Transverse colon (tissue), 4 donors: ENCODE measurements at regions not wholly inside any gene's neighbourhood (a gene's known extent, or its start where the extent isn't known, plus 50 kb on each side); places are given as distances from the start of the nearest gene placed in this dataset.

Experiments used
- DNase-seq: peaks from one replicate; pipeline ENCODE4 v3.0.0-alpha.2; 2019
- H3K27ac ChIP-seq, 4 donors: fragments of 200-600 bp; sonication (generic); 2 replicates each; pipeline ENCODE4 v1.5.1; 2016 to 2018; ENCODE audit warnings: inconsistent platforms in 4 of 4
- H3K27me3 ChIP-seq: fragments of 200-600 bp; sonication (generic); 2 replicates; pipeline ENCODE4 v1.5.1; 2017; ENCODE audit warnings: inconsistent platforms
- H3K36me3 ChIP-seq, 4 donors: fragments of 200-600 bp; sonication (generic); 2 replicates each; pipeline ENCODE4 v1.5.1; 2017 to 2019; ENCODE audit warnings: inconsistent platforms in 4 of 4
- H3K4me1 ChIP-seq, 4 donors: fragments of 200-600 bp; sonication (generic); 2 replicates each; pipeline ENCODE4 v1.5.1; 2017 to 2020; ENCODE audit warnings: inconsistent platforms in 4 of 4
- H3K4me3 ChIP-seq, 4 donors: fragments of 200-600 bp; sonication (generic); 1 replicate in 1 of 4; 2 replicates in 3 of 4; pipeline versions ENCODE4 v1.5.1 to v1.6.1; 2017 to 2019; ENCODE audit warnings: inconsistent platforms in 4 of 4
- H3K9me3 ChIP-seq, 2 donors: fragments of 200-600 bp; sonication (generic); 2 replicates each; pipeline ENCODE4 v1.5.1; 2017 to 2019; ENCODE audit warnings: inconsistent platforms in 2 of 2
- CTCF ChIP-seq, 5 experiments: fragments of 200-600 bp in 3 of 5; fragments of 450-650 bp in 2 of 5; sonication (generic) in 3 of 5; IDR thresholded peaks; 1 replicate in 2 of 5; 2 replicates in 3 of 5; pipeline ENCODE4 v1.5.1; 2016 to 2017; ENCODE audit warnings: antibody characterized with exemption in 5 of 5, inconsistent platforms in 3 of 5, mild to moderate bottlenecking in 2 of 5, moderate library complexity in 1 of 5
- EP300 ChIP-seq: sonication (generic); formaldehyde crosslinking; IDR thresholded peaks from one replicate; pipeline ENCODE4 v1.6.1; 2017; ENCODE audit warnings: antibody characterized with exemption, low read depth
- POLR2A ChIP-seq: fragments of 450-650 bp; IDR thresholded peaks from one replicate; pipeline ENCODE4 v1.6.1; 2016; ENCODE audit warnings: antibody characterized with exemption, mild to moderate bottlenecking, moderate library complexity
- POLR2AphosphoS5 ChIP-seq, 3 donors: sonication (generic); formaldehyde crosslinking; IDR thresholded peaks; one replicate each; pipeline ENCODE4 v1.6.1; 2016; ENCODE audit warnings: antibody characterized with exemption in 3 of 3
- WGBS, 2 donors: methylation state at CpG; one replicate each; pipeline ENCODE4 v1.1.5; 2018; ENCODE audit warnings: low coverage in 1 of 2; 5-methylcytosine and 5-hydroxymethylcytosine counted together
- in situ Hi-C, 4 donors: fragments of 200-750 bp; cut with MboI; loops; one replicate each; pipeline versions ENCODE4 v1.15.0 to v1.15.1; 2017; ENCODE audit warnings: low sequenced_read_pairs in 3 of 4, low pct_ligation_motif_present in 1 of 4, low pct_unique_long_range_greater_than_20kb in 1 of 4
- intact Hi-C: fragments of 100-400 bp; cut with DNase I; formaldehyde crosslinking; loops from one replicate; pipeline ENCODE4 v1.15.1; 2023; ENCODE audit warnings: low total_unique reads

DNA sequence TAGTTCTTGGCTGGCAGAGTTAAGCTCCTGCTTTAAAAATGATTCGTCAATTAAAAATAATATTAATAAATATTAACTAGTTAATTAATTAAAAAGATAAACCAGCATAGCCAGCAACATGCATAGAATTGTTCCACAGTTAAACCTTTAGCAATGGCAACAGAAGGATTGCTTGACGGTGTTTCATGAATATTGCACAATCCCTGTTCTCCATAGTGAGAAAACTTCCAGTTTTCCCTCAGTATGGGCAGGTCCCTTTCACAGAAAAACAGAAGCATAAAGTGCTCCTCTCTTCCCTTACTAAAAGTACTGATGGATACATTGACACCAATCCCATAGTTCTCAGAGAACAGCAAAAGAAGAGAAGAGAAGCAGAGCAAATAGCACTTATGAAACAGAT is 71.4 kb upstream of the CAST start:
- TF ChIP-seq CTCF (IDR thresholded peaks at IDR 0.05) (no peak), POLR2A (no peak), POLR2AphosphoS5 (IDR thresholded peaks at IDR 0.05) (no peak), EP300 (no peak)
- peaks cover 0 to 8% (median 2%) of the 10 kb centered on the region in 4 donors for H3K4me1 ChIP-seq
- 82 to 89% methylated on average over 2 of the region's 2 CpGs for WGBS, 2 donors
- no peak for DNase-seq
- H3K27me3 ChIP-seq, result no peaks in the 10 kb centered on the region
- intact Hi-C loops, result loop anchor here (10.0 kb wide), 1 partner anchor 726 kb away; no protein-coding TSS in a partner anchor
- no peaks in the 10 kb centered on the region for H3K36me3 ChIP-seq
- no peak overlapping the region for H3K4me3 ChIP-seq
- in situ Hi-C loops, result loop anchor here in 2 of 4 donors (10.0 to 25.0 kb wide), 2 partner anchors 246 to 728 kb away; no protein-coding TSS in a partner anchor
- H3K27ac ChIP-seq, result no peak overlapping the region
- no peaks in the 10 kb centered on the region for H3K9me3 ChIP-seq

- in situ Hi-C loops (loop anchor here in 3 of 4 donors (5.0 to 25.0 kb wide), 3 partner anchors 251 to 733 kb away; no protein-coding TSS in a partner anchor), intact Hi-C loops (loop anchor here (10.0 kb wide), 1 partner anchor 731 kb away; no protein-coding TSS in a partner anchor)
- DNase-seq, result no peak
- no peak overlapping the region for H3K4me3 ChIP-seq
- TF ChIP-seq EP300 (no peak), CTCF (IDR thresholded peaks at IDR 0.05) (peak; percentile 33 to 55 (median 39))
- no peak overlapping the region for H3K27ac ChIP-seq
- WGBS, 2 donors, result 76 to 92% methylated on average over 4 to 6 of the region's 6 CpGs
- no peaks in the 10 kb centered on the region for H3K36me3 ChIP-seq
- H3K27me3 ChIP-seq, result no peaks in the 10 kb centered on the region
- H3K4me1 ChIP-seq, result peaks cover 0 to 8% (median 2%) of the 10 kb centered on the region in 4 donors
- H3K9me3 ChIP-seq, result no peaks in the 10 kb centered on the region
These were observed 66.7 kb upstream of the CAST start for GRCh38 chr5:96595300-96596090.

DNA sequence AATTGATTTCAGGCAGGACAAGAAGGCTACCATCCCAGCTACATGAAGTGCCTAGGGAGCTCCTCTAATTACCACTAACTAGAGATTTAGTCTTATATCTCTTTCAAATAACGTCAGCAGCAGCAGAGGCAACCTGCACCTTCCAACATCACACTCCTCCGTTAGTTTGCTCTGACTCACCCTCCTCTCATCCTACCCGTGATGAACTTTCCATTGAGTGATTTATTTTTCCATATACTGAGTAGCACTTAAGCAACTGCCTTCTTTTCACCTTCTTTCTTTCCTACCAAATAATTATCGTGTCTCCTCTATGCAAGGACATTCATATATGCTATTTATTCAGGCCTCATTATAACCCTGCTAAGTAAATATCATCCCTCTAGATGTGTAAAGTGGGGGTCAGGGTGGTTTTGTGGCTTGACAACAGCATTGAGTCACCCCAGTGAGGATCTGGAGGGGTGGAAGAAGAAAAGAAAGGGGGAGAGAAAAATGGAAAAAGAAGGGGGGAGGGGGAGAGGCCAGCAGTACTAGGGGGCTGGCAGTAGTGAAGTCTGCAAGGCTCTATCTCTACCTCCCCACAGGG is 64.6 kb upstream of the CAST start:
- in situ Hi-C loops, result loop anchor here in 3 of 4 donors (5.0 to 25.0 kb wide), 3 partner anchors 253 to 735 kb away; no protein-coding TSS in a partner anchor
- H3K9me3 ChIP-seq, result no peaks in the 10 kb centered on the region
- 68 to 75% methylated on average over 2 to 4 of the region's 4 CpGs for WGBS, 2 donors

More for the DNA sequence above, 64.6 kb upstream of the CAST start:
- H3K27me3 ChIP-seq, result no peaks in the 10 kb centered on the region
- no peaks in the 10 kb centered on the region for H3K36me3 ChIP-seq
- DNase-seq, result no peak
- no peaks in the 10 kb centered on the region for H3K4me1 ChIP-seq
- intact Hi-C loops, result loop anchor here (10.0 kb wide), 1 partner anchor 733 kb away; no protein-coding TSS in a partner anchor
- H3K4me3 ChIP-seq, result no peak overlapping the region
- no peak for TF ChIP-seq POLR2AphosphoS5 (IDR thresholded peaks at IDR 0.05)
- no peak for TF ChIP-seq CTCF (IDR thresholded peaks at IDR 0.05)
- no peak for TF ChIP-seq EP300
- TF ChIP-seq POLR2A, result no peak
- H3K27ac ChIP-seq, result no peak overlapping the region
